Fibroblast of skin of back (primary cell): ENCODE measurements at regions not wholly inside any gene's neighbourhood (a gene's known extent, or its start where the extent isn't known, plus 50 kb on each side); places are given as distances from the start of the nearest gene placed in this dataset.
"Not testable (repeated sequence)": the region's sequence is repeated elsewhere in the genome, so short reads cannot be mapped to it uniquely, and the experiment has no call there.

Experiments
- DNase-seq: peaks from one replicate; pipeline ENCODE4 v3.0.0-alpha.2; 2013

DNA sequence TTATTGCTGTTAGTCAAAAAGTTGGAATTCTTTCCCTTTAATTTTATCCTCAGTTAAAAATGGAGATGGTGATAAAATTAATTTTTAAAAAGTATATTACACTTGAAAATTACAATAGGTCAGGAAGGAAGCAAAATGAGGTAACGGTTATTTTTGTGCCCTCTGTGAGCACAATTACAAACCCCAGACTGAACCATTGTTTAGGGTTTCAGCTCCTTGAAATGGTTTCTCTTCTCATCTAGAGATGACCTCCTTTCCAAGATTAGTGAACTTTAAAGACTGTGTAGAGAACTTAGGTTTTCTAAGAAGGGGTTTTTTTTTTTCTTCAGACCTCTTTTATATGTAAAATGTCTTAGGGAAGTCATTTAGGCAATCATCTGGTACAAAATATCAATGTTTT lies 126.2 kb upstream of the CHD1 start:
- no peak for DNase-seq

DNA sequence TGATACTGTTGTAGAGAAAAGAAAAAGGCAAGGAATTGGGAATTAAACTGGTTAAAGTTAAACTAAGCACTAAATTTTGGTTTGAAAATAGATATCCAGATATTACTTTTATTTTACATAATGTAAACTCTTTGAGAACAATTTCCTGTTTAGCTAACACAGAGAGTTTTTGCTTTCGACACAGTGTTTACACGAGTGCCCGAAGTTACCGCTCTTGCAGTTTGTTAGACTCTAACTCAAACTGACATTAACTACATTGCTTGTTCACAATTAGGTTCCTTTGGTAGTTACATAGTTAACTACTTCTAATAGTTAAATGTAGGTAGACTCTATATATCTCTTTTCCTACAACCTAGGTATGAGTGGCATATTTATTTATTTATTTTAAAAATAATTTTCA lies 117.1 kb upstream of the CHD1 start:
- DNase-seq = no peak

- DNase-seq = not testable (repeated sequence)
Measured at GRCh38 chr5:99043257-99043656, 114.5 kb upstream of the CHD1 start.

- DNase-seq = peak; percentile 26
Measured at GRCh38 chr5:99037668-99038067, 108.9 kb upstream of the CHD1 start.

- DNase-seq = no peak
Measured at GRCh38 chr5:99035942-99036341, 107.1 kb upstream of the CHD1 start.

- no peak for DNase-seq
Measured at GRCh38 chr5:99034336-99034735, 105.5 kb upstream of the CHD1 start.

GRCh38 chr5:99033014-99033900 lies 104.5 kb upstream of the CHD1 start:
- DNase-seq = no peak

GRCh38 chr5:99032234-99033013 lies 103.6 kb upstream of the CHD1 start:
- DNase-seq = peak; percentile 70

DNA sequence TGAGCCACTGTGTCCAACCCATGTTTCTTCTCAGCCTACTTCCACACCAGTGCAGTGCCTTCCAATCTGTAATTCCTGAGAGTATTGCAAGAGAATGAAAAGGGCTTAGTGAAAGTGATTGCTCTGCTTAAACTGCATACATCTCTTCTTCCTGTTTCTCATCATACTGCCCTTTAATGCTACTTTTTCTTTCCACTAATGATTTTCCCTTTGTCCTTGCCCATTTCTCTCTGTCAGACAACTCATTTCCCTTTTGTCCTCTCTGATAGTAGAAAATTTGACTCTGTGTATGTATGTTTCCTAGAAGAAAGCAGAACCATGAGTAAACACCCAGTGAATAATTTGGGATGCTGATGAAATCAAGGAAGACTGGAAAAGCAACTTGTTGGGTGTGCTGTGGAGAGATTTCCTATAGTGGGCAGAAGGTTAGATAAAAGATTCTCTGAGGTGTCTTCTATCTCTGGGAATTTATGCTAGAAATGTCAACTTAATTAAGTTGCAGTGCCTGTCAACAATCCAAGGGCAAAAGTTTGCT lies 102.2 kb upstream of the CHD1 start:
- no peak for DNase-seq

DNA sequence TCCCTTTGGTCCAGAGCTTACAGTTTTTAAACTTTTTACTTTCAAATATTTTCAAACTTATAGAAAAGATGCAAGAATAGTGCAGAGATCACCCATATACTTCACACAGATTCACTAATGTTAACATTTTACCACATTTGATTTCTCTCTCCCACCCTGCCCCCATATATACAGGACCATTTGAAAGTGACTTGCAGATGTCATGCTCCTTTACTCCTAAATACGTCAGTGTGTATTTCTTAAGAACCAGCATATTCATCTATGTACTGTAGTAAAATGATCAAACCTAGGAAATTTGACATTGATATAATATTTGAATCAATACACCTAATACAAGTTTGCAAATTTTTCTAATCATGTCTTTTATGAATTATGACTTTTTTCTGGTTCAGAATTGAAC lies 100.4 kb upstream of the CHD1 start:
- no peak for DNase-seq

DNA sequence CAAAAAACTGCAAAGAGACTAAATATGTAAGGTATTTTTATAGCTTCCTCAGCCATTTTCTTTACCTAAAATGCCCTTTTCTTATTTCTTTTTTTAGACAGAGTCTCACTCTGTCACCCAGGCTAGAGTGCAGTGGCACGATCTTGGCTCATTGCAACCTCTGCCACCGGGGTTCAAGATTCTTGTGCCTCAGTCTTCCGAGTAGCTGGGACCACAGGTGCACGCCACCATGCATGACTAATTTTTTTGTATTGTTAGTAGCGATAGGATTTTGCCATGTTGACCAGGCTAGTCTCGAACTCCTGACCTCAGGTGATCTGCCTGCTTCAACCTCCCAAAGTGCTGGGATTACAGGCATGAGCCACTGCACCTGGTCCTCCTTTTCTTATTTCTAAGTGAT lies 99.4 kb upstream of the CHD1 start:
- DNase-seq = not testable (repeated sequence)

GRCh38 chr5:99025298-99026045 lies 96.7 kb upstream of the CHD1 start:
- DNase-seq = no peak

DNA sequence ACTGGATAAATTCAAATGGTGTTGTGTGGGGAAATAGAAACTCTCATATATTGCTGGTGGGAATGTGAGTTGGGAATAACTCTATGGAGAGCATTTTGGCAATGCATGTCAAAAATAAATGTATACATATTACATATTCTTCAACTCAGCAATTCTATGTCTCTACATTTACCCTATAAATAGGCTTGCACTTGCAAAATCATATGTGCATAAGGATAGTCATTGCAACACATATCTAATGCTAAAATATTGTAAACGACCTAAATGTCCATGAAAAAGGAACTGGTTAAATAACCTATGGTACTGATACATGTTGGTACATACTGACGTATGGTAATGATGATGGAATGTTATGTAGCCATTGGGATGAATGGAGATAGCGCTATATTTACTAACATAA lies 94.5 kb upstream of the CHD1 start:
- no peak for DNase-seq

DNA sequence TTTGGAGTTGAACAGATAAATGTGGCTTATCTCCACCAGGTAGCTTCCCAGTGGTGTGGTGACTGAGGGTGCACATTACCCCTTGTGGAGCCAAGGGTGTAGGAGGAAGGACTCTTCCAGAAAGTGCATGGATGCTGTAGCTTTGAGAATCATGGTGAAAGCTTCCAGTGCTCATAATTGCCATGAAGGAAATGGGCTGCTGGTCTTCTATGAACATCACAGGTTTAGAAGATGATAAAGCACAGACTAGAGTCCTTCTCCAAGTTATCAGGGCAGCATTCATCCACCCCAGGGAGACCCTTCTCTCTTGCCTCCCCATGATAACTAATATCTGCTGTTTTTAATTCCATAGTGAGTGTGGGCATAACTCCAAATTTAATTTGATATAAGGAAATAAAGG lies 93.4 kb upstream of the CHD1 start:
- no peak for DNase-seq

DNA sequence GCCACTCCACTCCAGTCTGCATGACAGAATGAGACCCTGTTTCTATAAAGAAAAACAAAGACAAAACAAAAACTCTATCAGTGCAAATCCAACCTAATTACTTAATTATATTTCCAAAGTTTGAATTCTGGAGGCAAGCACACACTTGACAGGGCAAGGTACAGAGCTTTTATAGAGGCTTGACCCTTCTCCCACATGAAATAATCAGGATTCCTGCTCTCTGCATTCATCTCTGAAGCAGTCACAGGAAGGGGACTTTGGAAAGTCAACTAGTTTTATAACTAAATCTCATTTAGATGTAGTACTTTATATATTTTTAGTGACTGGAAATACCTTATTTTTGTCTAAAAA lies 91.9 kb upstream of the CHD1 start:
- DNase-seq = no peak

DNA sequence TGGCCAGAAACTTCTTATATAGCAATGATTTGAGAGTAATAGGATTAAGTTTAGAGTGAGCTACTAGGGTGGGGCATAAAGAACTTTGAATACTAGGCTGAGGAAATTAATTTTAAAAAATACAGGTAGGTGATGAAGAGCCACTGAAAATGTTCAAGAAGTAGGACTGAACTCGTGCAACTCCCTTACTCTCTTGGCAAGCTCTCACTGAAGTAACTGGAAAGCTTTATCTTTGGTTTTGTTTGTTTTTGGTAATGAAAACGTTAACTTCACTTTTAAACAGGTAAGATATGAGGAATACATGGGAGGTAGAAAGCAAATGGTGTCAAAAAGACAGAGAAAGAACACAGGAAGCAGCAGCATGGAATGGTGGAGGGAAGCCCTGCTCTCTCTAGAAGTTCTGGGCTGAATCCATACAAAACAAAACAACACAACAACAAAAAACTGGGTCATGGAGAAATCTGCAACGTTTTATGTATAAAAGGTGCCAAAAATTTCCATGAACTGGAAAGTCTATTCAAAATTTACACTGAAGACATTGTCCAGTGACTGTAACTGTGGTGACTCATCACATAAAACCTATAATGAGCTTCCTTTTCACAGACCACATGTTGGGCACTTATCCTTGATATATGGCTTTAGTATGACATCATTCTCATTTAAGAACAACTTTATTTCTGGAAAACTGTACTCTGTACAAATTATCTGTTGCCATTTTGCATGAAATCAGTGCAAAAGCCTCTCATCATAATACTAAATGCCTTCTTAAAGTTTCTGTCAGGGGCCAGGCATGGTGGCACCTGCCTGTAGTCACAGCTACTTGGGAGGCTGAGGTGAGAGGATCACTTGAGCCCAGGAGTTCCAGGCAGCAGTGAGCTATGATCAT lies 91.2 kb upstream of the CHD1 start:
- peak; percentile 89 for DNase-seq

DNA sequence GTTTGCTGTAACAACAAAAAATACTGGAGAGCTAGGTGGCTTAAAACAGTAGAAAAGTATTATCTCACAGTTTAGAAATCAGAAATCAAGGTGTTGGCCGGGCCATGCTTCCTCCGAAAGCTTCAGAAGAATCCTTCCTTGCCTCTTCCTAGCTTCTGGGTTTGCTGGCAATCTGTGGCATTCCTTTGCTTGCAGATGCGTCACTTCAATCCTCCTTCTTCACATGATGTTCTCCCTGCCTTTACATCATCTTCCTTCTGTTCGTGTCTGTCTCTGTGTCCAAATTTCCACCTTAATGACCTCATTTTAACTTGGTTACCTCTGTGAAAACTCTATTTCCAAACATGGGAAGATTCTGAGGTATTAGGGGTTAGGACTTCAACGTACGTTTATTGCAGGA lies 90.4 kb upstream of the CHD1 start:
- DNase-seq = no peak

- no peak for DNase-seq
Measured at GRCh38 chr5:99010294-99010693, 81.5 kb upstream of the CHD1 start.

- not testable (repeated sequence) for DNase-seq
Measured at GRCh38 chr5:99008009-99008408, 79.2 kb upstream of the CHD1 start.

GRCh38 chr5:99005506-99005905 lies 76.7 kb upstream of the CHD1 start:
- no peak for DNase-seq

DNA sequence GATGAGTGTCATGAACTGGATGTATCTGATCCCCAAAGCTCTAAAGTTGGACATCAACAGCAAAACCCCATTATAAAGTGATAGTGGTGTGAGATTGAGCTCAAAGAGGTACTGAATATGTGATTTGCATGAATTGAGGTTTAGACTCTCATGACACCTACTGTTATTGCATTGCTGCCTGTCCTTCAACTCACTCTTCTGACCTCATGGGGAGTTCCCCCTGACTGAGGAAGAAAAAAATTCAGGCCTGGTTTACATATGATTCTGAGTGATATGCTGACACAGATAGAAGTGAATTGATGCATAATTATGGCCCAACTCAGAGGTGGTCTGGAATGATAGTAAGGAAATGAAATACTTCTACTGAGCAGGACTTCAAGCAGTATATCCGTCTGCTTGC lies 76.2 kb upstream of the CHD1 start:
- DNase-seq = no peak

DNA sequence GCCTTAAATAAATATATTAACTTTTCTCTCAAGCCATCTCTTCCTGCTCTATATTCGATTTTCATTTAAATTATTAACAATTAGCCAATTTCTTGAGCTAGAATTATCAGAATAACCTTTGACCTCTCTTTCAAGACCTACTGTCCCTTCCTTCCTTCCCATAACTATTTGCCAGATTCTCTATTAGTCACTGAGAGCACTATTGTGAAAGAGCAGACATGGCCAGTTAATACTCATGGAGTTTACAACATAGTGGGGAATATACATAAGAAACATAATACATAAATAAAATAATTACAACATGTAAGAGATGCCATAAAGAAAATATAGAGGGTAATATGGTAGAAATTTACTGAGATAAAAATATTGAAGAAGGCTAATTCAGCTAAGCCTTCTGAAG lies 72.1 kb upstream of the CHD1 start:
- DNase-seq = no peak
